Mesenchymal stem cell (in vitro differentiated cells and primary cell): ENCODE measurements at regions not wholly inside any gene's neighbourhood (a gene's known extent, or its start where the extent isn't known, plus 50 kb on each side); places are given as distances from the start of the nearest gene placed in this dataset.

Source experiments
- DNase-seq: peaks from one replicate; pipeline ENCODE4 v3.0.0-alpha.2; 2013
- H2AFZ ChIP-seq: one replicate; pipeline ENCODE4 v1.6.1; 2013; ENCODE audit warnings: low read depth, mild to moderate bottlenecking, control low read depth, inconsistent platforms, low read length, moderate library complexity
- H2AK5ac ChIP-seq: 2 replicates; pipeline ENCODE4 v1.6.1; 2013; ENCODE audit warnings: low read length, moderate library complexity, mild to moderate bottlenecking, inconsistent platforms; ENCODE audit not compliant: severe bottlenecking
- H2BK120ac ChIP-seq: one replicate; pipeline ENCODE4 v1.6.1; 2013; ENCODE audit warnings: low read depth, mild to moderate bottlenecking, inconsistent platforms, low read length, moderate library complexity
- H2BK12ac ChIP-seq, 2 experiments: one replicate each; pipeline ENCODE4 v1.6.1; 2013; ENCODE audit warnings: inconsistent platforms in 2 of 2, low read length in 2 of 2, mild to moderate bottlenecking in 2 of 2, moderate library complexity in 2 of 2, control low read depth in 1 of 2
- H2BK15ac ChIP-seq: one replicate; pipeline ENCODE4 v1.6.1; 2013; ENCODE audit warnings: mild to moderate bottlenecking, low read depth, inconsistent platforms; ENCODE audit not compliant: poor library complexity, severe bottlenecking
- H2BK5ac ChIP-seq: 2 replicates; pipeline ENCODE4 v1.6.1; 2013; ENCODE audit warnings: low read depth, mild to moderate bottlenecking, low read length, control low read depth, inconsistent platforms; ENCODE audit not compliant: poor library complexity, severe bottlenecking
- H3K14ac ChIP-seq, 2 experiments: one replicate each; pipeline ENCODE4 v1.6.1; 2013; ENCODE audit warnings: inconsistent platforms in 2 of 2, low read length in 2 of 2, control low read depth in 1 of 2, mild to moderate bottlenecking in 1 of 2, moderate library complexity in 1 of 2
- H3K18ac ChIP-seq, 2 experiments: one replicate each; pipeline ENCODE4 v1.6.1; 2013; ENCODE audit warnings: inconsistent platforms in 2 of 2, low read length in 2 of 2, control low read depth in 1 of 2, low read depth in 1 of 2, mild to moderate bottlenecking in 1 of 2
- H3K23ac ChIP-seq, 2 experiments: one replicate each; pipeline ENCODE4 v1.6.1; 2013; ENCODE audit warnings: inconsistent platforms in 2 of 2, low read length in 2 of 2, mild to moderate bottlenecking in 2 of 2, moderate library complexity in 2 of 2, control low read depth in 1 of 2
- H3K27ac ChIP-seq: 2 replicates; pipeline ENCODE4 v1.5.1; 2013; ENCODE audit warnings: mild to moderate bottlenecking, moderate library complexity, low read length, control low read depth, inconsistent platforms; ENCODE audit not compliant: poor library complexity, severe bottlenecking
- H3K27me3 ChIP-seq, 2 experiments: 2 replicates each; pipeline versions ENCODE4 v1.6.1 to v1.7.0; 2013; ENCODE audit warnings: low read length in 2 of 2, mild to moderate bottlenecking in 2 of 2, moderate library complexity in 2 of 2, control low read depth in 1 of 2, inconsistent platforms in 1 of 2; ENCODE audit not compliant: control insufficient read depth in 1 of 2, insufficient read depth in 1 of 2
- H3K36me3 ChIP-seq, 2 experiments: 2 replicates each; pipeline versions ENCODE4 v1.6.1 to v1.7.0; 2013; ENCODE audit warnings: low read length in 2 of 2, control low read depth in 1 of 2, inconsistent platforms in 1 of 2, low read depth in 1 of 2, mild to moderate bottlenecking in 1 of 2; ENCODE audit not compliant: insufficient read depth in 2 of 2, control insufficient read depth in 1 of 2
- H3K4ac ChIP-seq, 2 experiments: one replicate each; pipeline ENCODE4 v1.6.1; 2013; ENCODE audit warnings: inconsistent platforms in 2 of 2, low read length in 2 of 2, mild to moderate bottlenecking in 2 of 2, moderate library complexity in 2 of 2, control low read depth in 1 of 2, low read depth in 1 of 2
- H3K4me1 ChIP-seq: 2 replicates; pipeline ENCODE4 v1.6.1; 2013; ENCODE audit warnings: low read depth, low read length, control low read depth; ENCODE audit not compliant: control insufficient read depth, insufficient read depth
- H3K4me2 ChIP-seq: 2 replicates; pipeline ENCODE4 v1.6.1; 2013; ENCODE audit warnings: low read length, mild to moderate bottlenecking, inconsistent platforms; ENCODE audit not compliant: poor library complexity, severe bottlenecking
- H3K4me3 ChIP-seq, 2 experiments: 2 replicates each; pipeline versions ENCODE4 v1.5.1 to v1.7.0; 2013; ENCODE audit warnings: low read length in 2 of 2, mild to moderate bottlenecking in 2 of 2, control low read depth in 1 of 2, low read depth in 1 of 2; ENCODE audit not compliant: insufficient read depth in 1 of 2
- H3K79me1 ChIP-seq: replicated peaks from 2 replicates; pipeline ENCODE4 v1.6.1; 2013; ENCODE audit warnings: mild to moderate bottlenecking, control low read depth, low read length, inconsistent platforms; ENCODE audit not compliant: poor library complexity, severe bottlenecking
- H3K9ac ChIP-seq: 2 replicates; pipeline ENCODE4 v1.7.0; 2013; ENCODE audit warnings: mild to moderate bottlenecking, low read length, moderate library complexity
- H3K9me3 ChIP-seq: 2 replicates; pipeline ENCODE4 v1.7.0; 2013; ENCODE audit warnings: mild to moderate bottlenecking, low read length; ENCODE audit not compliant: control insufficient read depth
- H4K8ac ChIP-seq: one replicate; pipeline ENCODE4 v1.6.1; 2013; ENCODE audit warnings: inconsistent platforms, mild to moderate bottlenecking, low read length, moderate library complexity
- H4K91ac ChIP-seq: one replicate; pipeline ENCODE4 v1.6.1; 2013; ENCODE audit warnings: mild to moderate bottlenecking, low read length, inconsistent platforms
- WGBS: methylation state at CpG from one replicate; pipeline ENCODE4 v1.1.7; 2013; ENCODE audit warnings: mixed read lengths; 5-methylcytosine and 5-hydroxymethylcytosine counted together

DNA sequence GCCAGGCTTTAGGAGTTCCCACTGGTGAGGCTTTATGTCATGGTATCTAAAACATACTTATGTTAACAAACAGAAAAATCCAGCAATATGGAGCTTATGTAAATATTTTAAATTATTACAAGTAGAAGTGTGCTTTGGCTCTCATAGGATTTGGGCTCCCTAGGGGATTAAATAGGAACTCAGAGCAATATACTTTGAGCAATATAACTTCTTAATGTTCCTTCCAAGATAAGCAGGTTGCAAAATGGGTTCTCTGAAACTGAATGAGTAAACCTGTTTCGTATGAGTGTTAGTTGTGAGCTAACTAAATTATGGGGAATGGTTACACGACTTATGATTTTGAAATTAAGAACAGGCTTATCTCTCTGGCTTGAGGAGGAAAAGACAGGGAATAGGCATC lies 366.1 kb upstream of the ZNF385D start:
- Histone ChIP-seq H3K4me3 (no peak overlapping the region), H3K79me1 (no peaks in the 10 kb centered on the region), H3K4me2 (no peak overlapping the region), H3K9me3 (no peaks in the 10 kb centered on the region), H3K4ac (no peak overlapping the region), H3K9ac (no peak overlapping the region), H2BK12ac (no peak overlapping the region), H3K4me1 (no peaks in the 10 kb centered on the region), H3K18ac (no peak overlapping the region), H3K27me3 (no peaks in the 10 kb centered on the region), H3K36me3 (no peaks in the 10 kb centered on the region), H4K91ac (no peak overlapping the region), H2AK5ac (no peak overlapping the region), H2BK15ac (no peak overlapping the region), H3K23ac (no peak overlapping the region), H2BK120ac (no peak overlapping the region), H4K8ac (no peak overlapping the region), H3K27ac (no peak overlapping the region), H2BK5ac (no peak overlapping the region), H2AFZ (no peak overlapping the region), H3K14ac (no peak overlapping the region)
- 80% methylated on average over 2 of the region's 2 CpGs for WGBS
- DNase-seq: no peak

DNA sequence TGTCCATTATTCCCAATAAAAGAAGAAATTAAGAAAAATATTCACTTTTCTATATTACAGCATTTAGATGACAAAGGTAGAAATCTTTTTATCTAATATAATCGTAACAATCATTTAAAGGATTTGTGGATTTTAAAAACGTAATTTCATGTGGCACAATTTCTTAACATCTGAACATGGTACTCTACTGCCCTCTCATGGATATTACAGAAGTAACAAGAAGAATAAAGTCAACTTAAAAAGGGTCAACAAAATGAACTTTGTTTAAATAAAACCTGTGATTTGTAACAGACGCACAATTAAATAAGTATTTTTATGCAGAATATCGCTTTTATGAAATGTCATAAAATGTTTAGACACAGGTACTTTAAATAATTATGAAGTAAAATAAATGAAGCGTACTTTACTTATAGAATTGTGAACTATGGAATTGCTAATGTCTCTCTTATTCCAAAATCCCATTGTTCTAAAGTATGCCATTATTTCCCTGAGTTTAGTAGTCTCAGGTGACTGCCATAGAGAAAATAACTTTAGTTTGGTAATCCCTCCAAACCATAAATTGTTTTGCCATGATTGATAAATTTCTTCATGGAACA lies 366.8 kb upstream of the ZNF385D start:
- no peak overlapping the region for H2AK5ac ChIP-seq
- H2AFZ ChIP-seq: no peak overlapping the region
- no peak overlapping the region for H2BK120ac ChIP-seq
- no peak overlapping the region for H2BK15ac ChIP-seq
- no peaks in the 10 kb centered on the region for H3K4me1 ChIP-seq
- no peak overlapping the region for H3K23ac ChIP-seq
- H3K4me3 ChIP-seq: no peak overlapping the region
- no CpG with 5 or more reads among the region's 5 CpGs for WGBS
- no peak overlapping the region for H3K4me2 ChIP-seq
- H2BK12ac ChIP-seq: no peak overlapping the region
- peak; percentile 48 for DNase-seq
- H3K14ac ChIP-seq: no peak overlapping the region
- no peaks in the 10 kb centered on the region for H3K9me3 ChIP-seq
- H4K8ac ChIP-seq: no peak overlapping the region
- no peak overlapping the region for H4K91ac ChIP-seq
- no peak overlapping the region for H3K4ac ChIP-seq
- H3K9ac ChIP-seq: no peak overlapping the region
- no peak overlapping the region for H3K18ac ChIP-seq
- H3K79me1 ChIP-seq: no peaks in the 10 kb centered on the region
- no peak overlapping the region for H3K27ac ChIP-seq
- H3K27me3 ChIP-seq: no peaks in the 10 kb centered on the region
- no peak overlapping the region for H2BK5ac ChIP-seq
- no peaks in the 10 kb centered on the region for H3K36me3 ChIP-seq

DNA sequence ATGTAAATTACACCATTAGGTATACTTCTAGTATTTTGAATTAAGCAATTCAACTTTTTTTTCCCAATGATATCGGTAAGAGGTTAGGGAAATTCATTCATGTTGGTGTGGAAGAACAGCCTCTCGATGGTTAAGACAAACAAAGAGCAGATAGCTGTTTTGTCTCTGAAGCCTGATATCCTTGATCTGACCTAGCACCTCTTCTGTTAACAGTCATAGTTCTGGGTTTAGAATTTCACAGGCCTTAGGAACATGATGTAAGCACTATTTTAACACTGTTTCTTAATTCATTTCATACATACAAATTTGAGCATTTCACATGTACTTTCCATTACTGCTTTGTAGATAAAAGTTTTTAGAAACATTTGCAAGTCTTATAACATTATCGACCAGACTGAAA lies 367.5 kb upstream of the ZNF385D start:
- 79% methylated on average over 2 of the region's 3 CpGs for WGBS

DNA sequence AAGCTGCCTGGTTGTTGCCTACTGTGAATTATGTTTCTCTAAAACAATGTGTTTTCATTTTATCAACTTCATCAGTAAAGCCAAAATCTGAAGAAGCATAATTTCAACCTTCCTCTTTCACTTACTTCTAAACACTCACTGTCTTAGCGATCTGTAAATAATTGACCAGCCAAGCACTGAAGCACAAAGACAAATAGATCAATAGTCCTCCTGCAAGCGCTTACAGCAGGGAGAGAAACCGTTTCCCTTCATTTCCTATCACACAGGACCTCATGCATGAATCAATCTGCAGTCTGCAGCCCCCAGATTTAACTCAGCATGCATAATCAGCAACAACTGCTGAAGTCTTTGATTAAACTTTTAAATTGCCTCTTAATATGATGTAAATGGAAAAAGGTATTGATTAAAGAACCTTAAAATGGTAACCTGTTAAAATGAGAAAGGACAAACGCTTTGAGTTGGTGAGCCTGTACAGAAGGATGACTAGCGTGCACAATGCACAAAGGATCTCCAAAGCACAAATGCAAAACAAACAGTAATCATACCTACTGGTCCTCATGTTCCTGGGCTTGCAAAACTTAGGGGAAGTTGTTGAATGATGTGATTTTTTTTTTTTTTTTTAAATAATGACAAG lies 370.2 kb upstream of the ZNF385D start:
- no peak overlapping the region for H4K8ac ChIP-seq
- H3K4me3 ChIP-seq: no peak overlapping the region
- WGBS: 72% methylated on average over 3 of the region's 5 CpGs
- H3K27me3 ChIP-seq: no peaks in the 10 kb centered on the region
- no peak overlapping the region for H3K18ac ChIP-seq
- H3K4me2 ChIP-seq: no peak overlapping the region
- no peak overlapping the region for H3K23ac ChIP-seq
- no peaks in the 10 kb centered on the region for H3K36me3 ChIP-seq
- H2AK5ac ChIP-seq: no peak overlapping the region
- H2BK5ac ChIP-seq: no peak overlapping the region
- DNase-seq: no peak
- no peak overlapping the region for H3K9ac ChIP-seq
- H4K91ac ChIP-seq: no peak overlapping the region
- H2BK120ac ChIP-seq: no peak overlapping the region
- no peak overlapping the region for H2AFZ ChIP-seq
- H3K79me1 ChIP-seq: no peaks in the 10 kb centered on the region
- H2BK12ac ChIP-seq: no peak overlapping the region
- no peak overlapping the region for H3K27ac ChIP-seq
- no peak overlapping the region for H3K4ac ChIP-seq
- H3K9me3 ChIP-seq: no peaks in the 10 kb centered on the region
- H3K14ac ChIP-seq: no peak overlapping the region
- H3K4me1 ChIP-seq: no peaks in the 10 kb centered on the region
- no peak overlapping the region for H2BK15ac ChIP-seq

More for the DNA sequence above, 367.5 kb upstream of the ZNF385D start:
- Histone ChIP-seq H3K36me3 (no peaks in the 10 kb centered on the region), H3K4me2 (no peak overlapping the region), H4K8ac (no peak overlapping the region), H3K4ac (no peak overlapping the region), H3K27me3 (no peaks in the 10 kb centered on the region), H4K91ac (no peak overlapping the region), H3K4me3 (no peak overlapping the region), H2AK5ac (no peak overlapping the region), H2BK120ac (no peak overlapping the region), H2BK15ac (no peak overlapping the region), H3K14ac (no peak overlapping the region), H3K27ac (no peak overlapping the region), H3K18ac (no peak overlapping the region), H3K23ac (no peak overlapping the region), H3K79me1 (no peaks in the 10 kb centered on the region), H3K4me1 (no peaks in the 10 kb centered on the region), H3K9me3 (no peaks in the 10 kb centered on the region), H2BK5ac (no peak overlapping the region), H2AFZ (no peak overlapping the region), H2BK12ac (no peak overlapping the region), H3K9ac (no peak overlapping the region)
- no peak for DNase-seq
